ENCODE measurements at regions not wholly inside any gene's neighbourhood (a gene's known extent, or its start where the extent isn't known, plus 50 kb on each side); places are given as distances from the start of the nearest gene placed in this dataset.

- Histone ChIP-seq H3K27ac (ENCODE audit: low read length) (0 out of 2 replicates have a peak overlapping the region, but pooled peaks have one; percentile 5), H3K36me3 (ENCODE audit: low read depth, low read length) (no peaks in the 10 kb centered on the region), H4K20me1 (ENCODE audit: low read length) (no peaks in the 10 kb centered on the region), H3F3A (ENCODE audit: low read length, unreplicated experiment) (no peaks in the 10 kb centered on the region), H3K9me2 (replicated peaks; ENCODE audit: low read length) (no peaks in the 10 kb centered on the region), H3K9ac (ENCODE audit: low read length) (no peak overlapping the region), H3K79me2 (ENCODE audit: low read length) (no peaks in the 10 kb centered on the region), H3K4me1 (ENCODE audit: insufficient read depth, low read length) (peaks cover 16% of the 10 kb centered on the region; the same call in 1 of the 2 replicates), H3K27me3 (ENCODE audit: low read length) (no peaks in the 10 kb centered on the region), H2AFZ (ENCODE audit: low read length) (peak overlapping the region; percentile 20; the same call in 1 of the 2 replicates), H3K4me2 (ENCODE audit: low read length) (no peak overlapping the region), H3K4me3 (ENCODE audit: low read length) (no peak overlapping the region), H3K9me3 (ENCODE audit: low read length) (no peaks in the 10 kb centered on the region)
- BruUV-seq (replicated peaks) = no TSS peak
- peak; percentile 72 for DNase-seq
- ChIA-PET POLR2A (ENCODE audit: unreplicated experiment) (interaction anchor here (0.5 to 0.7 kb wide), 4 partner anchors 19 to 628 kb away, joined by 3 to 5 read pairs (median 4); no protein-coding TSS in a partner anchor), CTCF (no interaction called here)
- intact Hi-C loops (cut with micrococcal nuclease) = loop anchor here (5.0 kb wide), 1 partner anchor 155 kb away; no protein-coding TSS in a partner anchor
- peak; percentile 98 for ATAC-seq
- TF ChIP-seq EZH2phosphoT487 (IDR thresholded peaks at IDR 0.05; ENCODE audit: borderline replicate concordance, low read length) (no peak), EZH2 (IDR thresholded peaks at IDR 0.05; ENCODE audit: low read length, unreplicated experiment) (no peak)
- TF ChIP-seq, protein P1, sequence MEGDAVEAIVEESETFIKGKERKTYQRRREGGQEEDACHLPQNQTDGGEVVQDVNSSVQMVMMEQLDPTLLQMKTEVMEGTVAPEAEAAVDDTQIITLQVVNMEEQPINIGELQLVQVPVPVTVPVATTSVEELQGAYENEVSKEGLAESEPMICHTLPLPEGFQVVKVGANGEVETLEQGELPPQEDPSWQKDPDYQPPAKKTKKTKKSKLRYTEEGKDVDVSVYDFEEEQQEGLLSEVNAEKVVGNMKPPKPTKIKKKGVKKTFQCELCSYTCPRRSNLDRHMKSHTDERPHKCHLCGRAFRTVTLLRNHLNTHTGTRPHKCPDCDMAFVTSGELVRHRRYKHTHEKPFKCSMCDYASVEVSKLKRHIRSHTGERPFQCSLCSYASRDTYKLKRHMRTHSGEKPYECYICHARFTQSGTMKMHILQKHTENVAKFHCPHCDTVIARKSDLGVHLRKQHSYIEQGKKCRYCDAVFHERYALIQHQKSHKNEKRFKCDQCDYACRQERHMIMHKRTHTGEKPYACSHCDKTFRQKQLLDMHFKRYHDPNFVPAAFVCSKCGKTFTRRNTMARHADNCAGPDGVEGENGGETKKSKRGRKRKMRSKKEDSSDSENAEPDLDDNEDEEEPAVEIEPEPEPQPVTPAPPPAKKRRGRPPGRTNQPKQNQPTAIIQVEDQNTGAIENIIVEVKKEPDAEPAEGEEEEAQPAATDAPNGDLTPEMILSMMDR (conservative IDR thresholded peaks at IDR 0.05; ENCODE audit: low read depth, low read length) = no peak
Measured at GRCh38 chr3:94616833-94617232, 554.0 kb downstream of the NSUN3 start.

- no peaks in the 10 kb centered on the region for H3K9me2 ChIP-seq (replicated peaks; ENCODE audit: low read length)
- no peaks in the 10 kb centered on the region for H3K27me3 ChIP-seq (ENCODE audit: low read length)
- no peak for TF ChIP-seq EZH2phosphoT487 (IDR thresholded peaks at IDR 0.05; ENCODE audit: borderline replicate concordance, low read length)
- TF ChIP-seq, protein P1 (conservative IDR thresholded peaks at IDR 0.05; ENCODE audit: low read depth, low read length) = no peak
- TF ChIP-seq EZH2 (IDR thresholded peaks at IDR 0.05; ENCODE audit: low read length, unreplicated experiment) = no peak
- H3K27ac ChIP-seq (ENCODE audit: low read length) = 0 out of 2 replicates have a peak overlapping the region, but pooled peaks have one; percentile 5
- H3K4me3 ChIP-seq (ENCODE audit: low read length) = no peak overlapping the region
- no peaks in the 10 kb centered on the region for H3F3A ChIP-seq (ENCODE audit: low read length, unreplicated experiment)
- intact Hi-C loops (cut with micrococcal nuclease) = loop anchor here (5.0 kb wide), 1 partner anchor 155 kb away; no protein-coding TSS in a partner anchor
- no TSS peak for BruUV-seq (replicated peaks)
- H3K4me1 ChIP-seq (ENCODE audit: insufficient read depth, low read length) = peaks cover 16% of the 10 kb centered on the region; the same call in 1 of the 2 replicates
- no peak for DNase-seq
- no peaks in the 10 kb centered on the region for H3K79me2 ChIP-seq (ENCODE audit: low read length)
- ATAC-seq = no peak
- no peaks in the 10 kb centered on the region for H4K20me1 ChIP-seq (ENCODE audit: low read length)
- no peaks in the 10 kb centered on the region for H3K9me3 ChIP-seq (ENCODE audit: low read length)
- no peak overlapping the region for H3K4me2 ChIP-seq (ENCODE audit: low read length)
- H3K9ac ChIP-seq (ENCODE audit: low read length) = no peak overlapping the region
- peak overlapping the region; percentile 20; the same call in 1 of the 2 replicates for H2AFZ ChIP-seq (ENCODE audit: low read length)
- ChIA-PET POLR2A (ENCODE audit: unreplicated experiment) (interaction anchor here (0.5 to 0.7 kb wide), 3 partner anchors 18 to 155 kb away, joined by 3 to 5 read pairs (median 4); no protein-coding TSS in a partner anchor), CTCF (no interaction called here)
- no peaks in the 10 kb centered on the region for H3K36me3 ChIP-seq (ENCODE audit: low read depth, low read length)
Measured at GRCh38 chr3:94617312-94617711, 554.5 kb downstream of the NSUN3 start.

DNA sequence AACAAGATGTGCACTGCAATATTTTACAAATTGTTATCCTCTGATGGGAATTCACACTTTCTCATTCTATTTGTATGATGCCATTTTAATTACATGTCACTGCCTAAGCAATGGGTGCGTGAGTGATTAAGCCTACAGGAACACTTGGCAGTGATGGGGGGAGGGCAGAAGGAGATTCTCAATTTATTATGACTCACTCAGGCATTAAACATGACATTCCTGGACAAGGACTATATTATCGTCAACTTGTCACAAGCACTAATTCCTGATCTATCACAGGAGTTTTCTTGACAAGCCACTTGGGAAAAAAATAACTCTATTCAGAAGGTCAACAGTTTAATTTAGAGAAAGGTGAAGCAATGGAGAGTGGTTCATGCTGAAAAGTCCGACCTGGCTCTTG lies 556.8 kb downstream of the NSUN3 start:
- no peak overlapping the region for H3K4me3 ChIP-seq (ENCODE audit: low read length)
- BruUV-seq (replicated peaks) = no TSS peak
- no peak overlapping the region for H3K9ac ChIP-seq (ENCODE audit: low read length)
- H3K27me3 ChIP-seq (ENCODE audit: low read length) = no peaks in the 10 kb centered on the region
- POLR2A ChIA-PET (ENCODE audit: unreplicated experiment) = no interaction called here
- no peaks in the 10 kb centered on the region for H3K9me3 ChIP-seq (ENCODE audit: low read length)
- H3K9me2 ChIP-seq (replicated peaks; ENCODE audit: low read length) = no peaks in the 10 kb centered on the region
- ATAC-seq (no peak), DNase-seq (peak; percentile 17)
- H2AFZ ChIP-seq (ENCODE audit: low read length) = no peak overlapping the region
- H3K36me3 ChIP-seq (ENCODE audit: low read depth, low read length) = no peaks in the 10 kb centered on the region
- CTCF ChIA-PET = no interaction called here
- no peaks in the 10 kb centered on the region for H4K20me1 ChIP-seq (ENCODE audit: low read length)
- intact Hi-C loops (cut with micrococcal nuclease) = loop anchor here (5.0 kb wide), 1 partner anchor 153 kb away; no protein-coding TSS in a partner anchor
- H3K4me1 ChIP-seq (ENCODE audit: insufficient read depth, low read length) = peaks cover 16% of the 10 kb centered on the region; the same call in 1 of the 2 replicates
- H3F3A ChIP-seq (ENCODE audit: low read length, unreplicated experiment) = no peaks in the 10 kb centered on the region
- TF ChIP-seq EZH2 (IDR thresholded peaks at IDR 0.05; ENCODE audit: low read length, unreplicated experiment) (no peak), EZH2phosphoT487 (IDR thresholded peaks at IDR 0.05; ENCODE audit: borderline replicate concordance, low read length) (no peak)
- TF ChIP-seq, protein P1 (conservative IDR thresholded peaks at IDR 0.05; ENCODE audit: low read depth, low read length) = no peak
- no peak overlapping the region for H3K4me2 ChIP-seq (ENCODE audit: low read length)
- no peak overlapping the region for H3K27ac ChIP-seq (ENCODE audit: low read length)
- no peaks in the 10 kb centered on the region for H3K79me2 ChIP-seq (ENCODE audit: low read length)

Data from PC-3 (cell line).